WTC11 (cell line): ENCODE measurements at regions not wholly inside any gene's neighbourhood (a gene's known extent, or its start where the extent isn't known, plus 50 kb on each side); places are given as distances from the start of the nearest gene placed in this dataset.

Experiments used
- ATAC-seq: fragments of 200-7000 bp; cut with Tn5 transposase; 2 replicates; pipeline ENCODE4 v1.10.0; 2021; ENCODE audit warnings: mild to moderate bottlenecking, moderate library complexity
- CTCF ChIA-PET: fragments of 300-600 bp; sonication (Branson Sonifier 250); formaldehyde crosslinking; loops from one replicate; lab custom pipeline; 2021; ENCODE audit warnings: antibody characterized with exemption; lab: Charles Lee
- POLR2A ChIA-PET: fragments of 350-600 bp; sonication (Branson Sonifier 250); formaldehyde crosslinking; loops from one replicate; lab custom pipeline; 2021; ENCODE audit warnings: antibody characterized with exemption; lab: Charles Lee
- DNase-seq: peaks from one replicate; pipeline ENCODE4 v3.0.0; 2021; ENCODE audit warnings: low spot score
- H3K27ac Mint-ChIP-seq: 2 replicates; pipeline ENCODE4 v1.8.0; 2021; ENCODE audit warnings: mixed read lengths
- H3K27me3 Mint-ChIP-seq: 2 replicates; pipeline ENCODE4 v1.8.0; 2021; ENCODE audit warnings: low read depth, mild to moderate bottlenecking, moderate library complexity, mixed read lengths
- H3K36me3 Mint-ChIP-seq: 2 replicates; pipeline ENCODE4 v1.8.0; 2021; ENCODE audit warnings: mixed read lengths
- H3K4me1 Mint-ChIP-seq: 2 replicates; pipeline ENCODE4 v1.8.0; 2022; ENCODE audit warnings: mixed read lengths
- H3K4me3 Mint-ChIP-seq: 2 replicates; pipeline ENCODE4 v1.8.0; 2021; ENCODE audit warnings: mild to moderate bottlenecking, moderate library complexity, mixed read lengths
- H3K9me3 Mint-ChIP-seq: 2 replicates; pipeline ENCODE4 v1.8.0; 2021; ENCODE audit warnings: mixed read lengths
- AR ChIP-seq: fragments of 250-450 bp; sonication (Bioruptor Pico); IDR thresholded peaks from 2 replicates; pipeline ENCODE4 v1.9.0; 2021; ENCODE audit warnings: mild to moderate bottlenecking
- ATF1 ChIP-seq: sonication (generic); formaldehyde crosslinking; IDR thresholded peaks from 2 replicates; pipeline ENCODE4 v1.8.1; 2023; ENCODE audit warnings: mild to moderate bottlenecking, moderate library complexity, missing genetic modification reagents
- ELF4 ChIP-seq: sonication (generic); formaldehyde crosslinking; IDR thresholded peaks from 2 replicates; pipeline ENCODE4 v1.8.1; 2022; ENCODE audit warnings: low read depth, mild to moderate bottlenecking, moderate library complexity, missing genetic modification reagents
- ETV6 ChIP-seq: sonication (generic); formaldehyde crosslinking; IDR thresholded peaks from 2 replicates; pipeline ENCODE4 v1.8.1; 2022; ENCODE audit warnings: mild to moderate bottlenecking, missing genetic modification reagents
- FOXJ3 ChIP-seq: sonication (generic); formaldehyde crosslinking; IDR thresholded peaks from 2 replicates; pipeline ENCODE4 v1.9.0; 2021; ENCODE audit warnings: missing genetic modification reagents, mild to moderate bottlenecking, borderline replicate concordance
- GABPB1 ChIP-seq: sonication (generic); formaldehyde crosslinking; IDR thresholded peaks from 2 replicates; pipeline ENCODE4 v1.8.1; 2023; ENCODE audit warnings: mild to moderate bottlenecking, missing genetic modification reagents
- HMGXB4 ChIP-seq: sonication (generic); formaldehyde crosslinking; IDR thresholded peaks from 2 replicates; pipeline ENCODE4 v1.8.1; 2023; ENCODE audit warnings: mild to moderate bottlenecking, moderate library complexity, missing genetic modification reagents
- MAX ChIP-seq: sonication (generic); formaldehyde crosslinking; IDR thresholded peaks from 2 replicates; pipeline ENCODE4 v1.8.0; 2022; ENCODE audit warnings: mild to moderate bottlenecking, missing genetic modification reagents
- MYBL2 ChIP-seq: sonication (generic); formaldehyde crosslinking; IDR thresholded peaks from 2 replicates; pipeline ENCODE4 v1.8.1; 2023; ENCODE audit warnings: mild to moderate bottlenecking, moderate library complexity, missing genetic modification reagents
- SMAD4 ChIP-seq: sonication (generic); formaldehyde crosslinking; IDR thresholded peaks from 2 replicates; pipeline ENCODE4 v1.8.0; 2022; ENCODE audit warnings: mild to moderate bottlenecking, missing genetic modification reagents
- SP1 ChIP-seq: sonication (generic); formaldehyde crosslinking; conservative IDR thresholded peaks from 2 replicates; pipeline ENCODE4 v1.8.1; 2022; ENCODE audit warnings: missing genetic modification reagents
- STAT6 ChIP-seq: sonication (generic); formaldehyde crosslinking; conservative IDR thresholded peaks from 2 replicates; pipeline ENCODE4 v1.8.1; 2023; ENCODE audit warnings: mild to moderate bottlenecking, low read depth, missing genetic modification reagents, moderate library complexity
- TF ChIP-seq, protein P1 (sequence below): sonication (generic); formaldehyde crosslinking; IDR thresholded peaks from 2 replicates; pipeline ENCODE4 v1.8.0; 2022; ENCODE audit warnings: mild to moderate bottlenecking, missing genetic modification reagents
- TF ChIP-seq, protein P2 (sequence below): sonication (generic); formaldehyde crosslinking; IDR thresholded peaks from 2 replicates; pipeline ENCODE4 v1.8.1; 2023; ENCODE audit warnings: mild to moderate bottlenecking, missing genetic modification reagents
- TF ChIP-seq, protein P3 (sequence below): sonication (generic); formaldehyde crosslinking; conservative IDR thresholded peaks from 2 replicates; pipeline ENCODE4 v1.8.1; 2022; ENCODE audit warnings: mild to moderate bottlenecking, missing genetic modification reagents
- TF ChIP-seq, protein P4 (sequence below): fragments of 250-450 bp; sonication (Bioruptor Pico); IDR thresholded peaks from 2 replicates; pipeline ENCODE4 v1.9.0; 2021; ENCODE audit warnings: mild to moderate bottlenecking

DNA sequence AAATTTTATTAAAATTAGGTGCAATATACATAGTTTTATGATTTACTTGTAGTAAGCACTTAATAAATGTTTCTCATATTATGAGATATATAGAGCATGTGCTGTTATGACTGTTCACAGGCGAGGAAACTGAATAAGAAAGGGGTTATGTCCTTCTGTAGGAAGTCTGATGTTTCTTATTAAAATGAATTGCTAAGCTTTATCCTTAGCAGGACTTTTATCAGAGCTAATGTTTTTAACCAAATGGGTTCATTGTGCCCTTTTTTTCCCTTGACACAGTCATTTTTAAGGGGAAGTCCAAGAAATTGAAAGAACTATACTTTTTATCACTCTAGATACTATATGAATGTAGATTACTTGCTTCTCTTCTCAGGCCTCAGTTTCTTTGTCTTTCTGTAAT lies 285.2 kb downstream of the PTPRC start:
- no peak overlapping the region for H3K27ac Mint-ChIP-seq
- no peak for TF ChIP-seq GABPB1
- TF ChIP-seq MAX (CRISPR knock-in tag), result no peak
- TF ChIP-seq SMAD4, result no peak
- no peak for TF ChIP-seq ATF1 (CRISPR knock-in tag)
- TF ChIP-seq, protein P1, sequence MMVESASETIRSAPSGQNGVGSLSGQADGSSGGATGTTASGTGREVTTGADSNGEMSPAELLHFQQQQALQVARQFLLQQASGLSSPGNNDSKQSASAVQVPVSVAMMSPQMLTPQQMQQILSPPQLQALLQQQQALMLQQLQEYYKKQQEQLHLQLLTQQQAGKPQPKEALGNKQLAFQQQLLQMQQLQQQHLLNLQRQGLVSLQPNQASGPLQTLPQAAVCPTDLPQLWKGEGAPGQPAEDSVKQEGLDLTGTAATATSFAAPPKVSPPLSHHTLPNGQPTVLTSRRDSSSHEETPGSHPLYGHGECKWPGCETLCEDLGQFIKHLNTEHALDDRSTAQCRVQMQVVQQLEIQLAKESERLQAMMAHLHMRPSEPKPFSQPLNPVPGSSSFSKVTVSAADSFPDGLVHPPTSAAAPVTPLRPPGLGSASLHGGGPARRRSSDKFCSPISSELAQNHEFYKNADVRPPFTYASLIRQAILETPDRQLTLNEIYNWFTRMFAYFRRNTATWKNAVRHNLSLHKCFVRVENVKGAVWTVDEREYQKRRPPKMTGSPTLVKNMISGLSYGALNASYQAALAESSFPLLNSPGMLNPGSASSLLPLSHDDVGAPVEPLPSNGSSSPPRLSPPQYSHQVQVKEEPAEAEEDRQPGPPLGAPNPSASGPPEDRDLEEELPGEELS (CRISPR knock-in tag), result no peak
- no peak for TF ChIP-seq FOXJ3 (CRISPR knock-in tag)
- TF ChIP-seq, protein P2, sequence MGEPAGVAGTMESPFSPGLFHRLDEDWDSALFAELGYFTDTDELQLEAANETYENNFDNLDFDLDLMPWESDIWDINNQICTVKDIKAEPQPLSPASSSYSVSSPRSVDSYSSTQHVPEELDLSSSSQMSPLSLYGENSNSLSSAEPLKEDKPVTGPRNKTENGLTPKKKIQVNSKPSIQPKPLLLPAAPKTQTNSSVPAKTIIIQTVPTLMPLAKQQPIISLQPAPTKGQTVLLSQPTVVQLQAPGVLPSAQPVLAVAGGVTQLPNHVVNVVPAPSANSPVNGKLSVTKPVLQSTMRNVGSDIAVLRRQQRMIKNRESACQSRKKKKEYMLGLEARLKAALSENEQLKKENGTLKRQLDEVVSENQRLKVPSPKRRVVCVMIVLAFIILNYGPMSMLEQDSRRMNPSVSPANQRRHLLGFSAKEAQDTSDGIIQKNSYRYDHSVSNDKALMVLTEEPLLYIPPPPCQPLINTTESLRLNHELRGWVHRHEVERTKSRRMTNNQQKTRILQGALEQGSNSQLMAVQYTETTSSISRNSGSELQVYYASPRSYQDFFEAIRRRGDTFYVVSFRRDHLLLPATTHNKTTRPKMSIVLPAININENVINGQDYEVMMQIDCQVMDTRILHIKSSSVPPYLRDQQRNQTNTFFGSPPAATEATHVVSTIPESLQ (CRISPR knock-in tag), result no peak
- TF ChIP-seq, protein P3, sequence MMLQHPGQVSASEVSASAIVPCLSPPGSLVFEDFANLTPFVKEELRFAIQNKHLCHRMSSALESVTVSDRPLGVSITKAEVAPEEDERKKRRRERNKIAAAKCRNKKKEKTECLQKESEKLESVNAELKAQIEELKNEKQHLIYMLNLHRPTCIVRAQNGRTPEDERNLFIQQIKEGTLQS (CRISPR knock-in tag), result no peak
- TF ChIP-seq, protein P4, sequence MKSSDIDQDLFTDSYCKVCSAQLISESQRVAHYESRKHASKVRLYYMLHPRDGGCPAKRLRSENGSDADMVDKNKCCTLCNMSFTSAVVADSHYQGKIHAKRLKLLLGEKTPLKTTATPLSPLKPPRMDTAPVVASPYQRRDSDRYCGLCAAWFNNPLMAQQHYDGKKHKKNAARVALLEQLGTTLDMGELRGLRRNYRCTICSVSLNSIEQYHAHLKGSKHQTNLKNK (CRISPR knock-in tag), result no peak
- no peak for TF ChIP-seq ETV6 (CRISPR knock-in tag)
- no peak for TF ChIP-seq MYBL2 (CRISPR knock-in tag)
- no peak for TF ChIP-seq AR
- TF ChIP-seq STAT6 (CRISPR knock-in tag), result no peak
- no peak for TF ChIP-seq SP1 (CRISPR knock-in tag)
- TF ChIP-seq ELF4 (CRISPR knock-in tag), result no peak
- TF ChIP-seq HMGXB4 (CRISPR knock-in tag), result no peak
- TF ChIP-seq, all 79 proteins: peak for 0
- Mint-ChIP-seq H3K4me1 (peaks cover 9% of the 10 kb centered on the region), H3K27me3 (no peaks in the 10 kb centered on the region), H3K36me3 (no peaks in the 10 kb centered on the region), H3K9me3 (no peaks in the 10 kb centered on the region), H3K4me3 (no peak overlapping the region)
- POLR2A ChIA-PET, result no interaction called here
- ATAC-seq, result no peak
- CTCF ChIA-PET, result no interaction called here
- DNase-seq, result no peak
